ENCODE measurements at regions not wholly inside any gene's neighbourhood (a gene's known extent, or its start where the extent isn't known, plus 50 kb on each side); places are given as distances from the start of the nearest gene placed in this dataset.

GRCh38 chr12:18932211-18932610 is 194.3 kb downstream of the CAPZA3 start:
- DNase-seq (ENCODE audit: low read depth, low spot score): no peak
- in situ Hi-C loops (cut with HindIII; ENCODE audit: low pct_unique_long_range_greater_than_20kb, low sequenced_read_pairs): no loop called here

- no peak for DNase-seq (ENCODE audit: low read depth, low spot score)
- in situ Hi-C loops (cut with HindIII; ENCODE audit: low pct_unique_long_range_greater_than_20kb, low sequenced_read_pairs): no loop called here
Observed at GRCh38 chr12:18932715-18933114, 194.8 kb downstream of the CAPZA3 start.

- in situ Hi-C loops (cut with HindIII; ENCODE audit: low pct_unique_long_range_greater_than_20kb, low sequenced_read_pairs): no loop called here
- DNase-seq (ENCODE audit: low read depth, low spot score): no peak
Observed at GRCh38 chr12:18935371-18935965, 194.1 kb upstream of the PLEKHA5 start.

GRCh38 chr12:18939051-18939450 is 190.5 kb upstream of the PLEKHA5 start:
- no peak for DNase-seq (ENCODE audit: low read depth, low spot score)
- in situ Hi-C loops (cut with HindIII; ENCODE audit: low pct_unique_long_range_greater_than_20kb, low sequenced_read_pairs): no loop called here

- in situ Hi-C loops (cut with HindIII; ENCODE audit: low pct_unique_long_range_greater_than_20kb, low sequenced_read_pairs): no loop called here
- no peak for DNase-seq (ENCODE audit: low read depth, low spot score)
Observed at GRCh38 chr12:18942669-18943068, 186.9 kb upstream of the PLEKHA5 start.

- in situ Hi-C loops (cut with HindIII; ENCODE audit: low pct_unique_long_range_greater_than_20kb, low sequenced_read_pairs): no loop called here
- no peak for DNase-seq (ENCODE audit: low read depth, low spot score)
Observed at GRCh38 chr12:18943200-18943599, 186.3 kb upstream of the PLEKHA5 start.

GRCh38 chr12:18946106-18946505 is 183.4 kb upstream of the PLEKHA5 start:
- in situ Hi-C loops (cut with HindIII; ENCODE audit: low pct_unique_long_range_greater_than_20kb, low sequenced_read_pairs): no loop called here
- no peak for DNase-seq (ENCODE audit: low read depth, low spot score)

- in situ Hi-C loops (cut with HindIII; ENCODE audit: low pct_unique_long_range_greater_than_20kb, low sequenced_read_pairs): no loop called here
- DNase-seq (ENCODE audit: low read depth, low spot score): no peak
Observed at GRCh38 chr12:18951218-18951617, 178.3 kb upstream of the PLEKHA5 start.

GRCh38 chr12:18953505-18953904 is 176.0 kb upstream of the PLEKHA5 start:
- in situ Hi-C loops (cut with HindIII; ENCODE audit: low pct_unique_long_range_greater_than_20kb, low sequenced_read_pairs): no loop called here
- DNase-seq (ENCODE audit: low read depth, low spot score): no peak

- no peak for DNase-seq (ENCODE audit: low read depth, low spot score)
- in situ Hi-C loops (cut with HindIII; ENCODE audit: low pct_unique_long_range_greater_than_20kb, low sequenced_read_pairs): no loop called here
Observed at GRCh38 chr12:18955594-18955993, 173.9 kb upstream of the PLEKHA5 start.

- in situ Hi-C loops (cut with HindIII; ENCODE audit: low pct_unique_long_range_greater_than_20kb, low sequenced_read_pairs): no loop called here
- no peak for DNase-seq (ENCODE audit: low read depth, low spot score)
Observed at GRCh38 chr12:18965203-18965602, 164.3 kb upstream of the PLEKHA5 start.

- no peak for DNase-seq (ENCODE audit: low read depth, low spot score)
- in situ Hi-C loops (cut with HindIII; ENCODE audit: low pct_unique_long_range_greater_than_20kb, low sequenced_read_pairs): no loop called here
Observed at GRCh38 chr12:18966954-18967353, 162.6 kb upstream of the PLEKHA5 start.

- in situ Hi-C loops (cut with HindIII; ENCODE audit: low pct_unique_long_range_greater_than_20kb, low sequenced_read_pairs): no loop called here
Observed at GRCh38 chr12:18967814-18968213, 161.7 kb upstream of the PLEKHA5 start.

GRCh38 chr12:18969512-18969911 is 160.0 kb upstream of the PLEKHA5 start:
- no peak for DNase-seq (ENCODE audit: low read depth, low spot score)
- in situ Hi-C loops (cut with HindIII; ENCODE audit: low pct_unique_long_range_greater_than_20kb, low sequenced_read_pairs): no loop called here

More at GRCh38 chr12:18967814-18968213, 161.7 kb upstream of the PLEKHA5 start:
- no peak for DNase-seq (ENCODE audit: low read depth, low spot score)

- in situ Hi-C loops (cut with HindIII; ENCODE audit: low pct_unique_long_range_greater_than_20kb, low sequenced_read_pairs): no loop called here
- DNase-seq (ENCODE audit: low read depth, low spot score): peak; percentile 44
Observed at GRCh38 chr12:18970603-18971002, 158.9 kb upstream of the PLEKHA5 start.

- no peak for DNase-seq (ENCODE audit: low read depth, low spot score)
- in situ Hi-C loops (cut with HindIII; ENCODE audit: low pct_unique_long_range_greater_than_20kb, low sequenced_read_pairs): no loop called here
Observed at GRCh38 chr12:18971932-18972331, 157.6 kb upstream of the PLEKHA5 start.

- in situ Hi-C loops (cut with HindIII; ENCODE audit: low pct_unique_long_range_greater_than_20kb, low sequenced_read_pairs): no loop called here
Observed at GRCh38 chr12:18975933-18976332, 153.6 kb upstream of the PLEKHA5 start.

GRCh38 chr12:18979401-18980126 is 150.0 kb upstream of the PLEKHA5 start:
- no peak for DNase-seq (ENCODE audit: low read depth, low spot score)
- in situ Hi-C loops (cut with HindIII; ENCODE audit: low pct_unique_long_range_greater_than_20kb, low sequenced_read_pairs): no loop called here

More at GRCh38 chr12:18975933-18976332, 153.6 kb upstream of the PLEKHA5 start:
- no peak for DNase-seq (ENCODE audit: low read depth, low spot score)

- in situ Hi-C loops (cut with HindIII; ENCODE audit: low pct_unique_long_range_greater_than_20kb, low sequenced_read_pairs): no loop called here
- DNase-seq (ENCODE audit: low read depth, low spot score): no peak
Observed at GRCh38 chr12:18981732-18982131, 147.8 kb upstream of the PLEKHA5 start.
